ENCODE measurements at regions not wholly inside any gene's neighbourhood (a gene's known extent, or its start where the extent isn't known, plus 50 kb on each side); places are given as distances from the start of the nearest gene placed in this dataset.

DNA sequence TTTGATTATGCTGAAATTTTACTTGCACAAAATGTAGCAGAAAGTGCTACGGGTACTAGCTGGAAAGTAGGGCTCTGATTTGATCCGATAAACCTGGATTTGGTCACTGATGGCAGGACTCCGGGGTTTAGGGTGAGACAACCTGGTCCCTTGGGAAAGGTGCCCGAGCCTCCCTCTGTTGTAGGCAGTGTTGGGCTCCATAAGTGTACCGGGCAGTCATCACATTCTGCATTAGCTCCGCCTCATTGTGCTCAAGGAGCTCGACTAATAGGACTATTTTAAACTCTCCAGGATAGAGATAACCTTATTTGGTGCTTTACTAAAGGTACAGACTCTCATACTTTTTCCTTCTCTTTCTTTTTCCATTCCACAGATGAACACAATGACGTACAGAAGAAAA, 117.6 kb downstream of the UTRN start (continued):
- TF ChIP-seq RBBP5 (IDR thresholded peaks at IDR 0.05; ENCODE audit: borderline replicate concordance, low read depth, low read length) (no peak), SIX5 (IDR thresholded peaks at IDR 0.05; ENCODE audit: low read depth, low read length) (no peak), CREB1 (IDR thresholded peaks at IDR 0.05) (no peak), MAFK (IDR thresholded peaks at IDR 0.05; ENCODE audit: low read depth, low read length) (no peak), TCF12 (IDR thresholded peaks at IDR 0.05; ENCODE audit: low read depth, low read length) (no peak)
- TF ChIP-seq, protein P1, sequence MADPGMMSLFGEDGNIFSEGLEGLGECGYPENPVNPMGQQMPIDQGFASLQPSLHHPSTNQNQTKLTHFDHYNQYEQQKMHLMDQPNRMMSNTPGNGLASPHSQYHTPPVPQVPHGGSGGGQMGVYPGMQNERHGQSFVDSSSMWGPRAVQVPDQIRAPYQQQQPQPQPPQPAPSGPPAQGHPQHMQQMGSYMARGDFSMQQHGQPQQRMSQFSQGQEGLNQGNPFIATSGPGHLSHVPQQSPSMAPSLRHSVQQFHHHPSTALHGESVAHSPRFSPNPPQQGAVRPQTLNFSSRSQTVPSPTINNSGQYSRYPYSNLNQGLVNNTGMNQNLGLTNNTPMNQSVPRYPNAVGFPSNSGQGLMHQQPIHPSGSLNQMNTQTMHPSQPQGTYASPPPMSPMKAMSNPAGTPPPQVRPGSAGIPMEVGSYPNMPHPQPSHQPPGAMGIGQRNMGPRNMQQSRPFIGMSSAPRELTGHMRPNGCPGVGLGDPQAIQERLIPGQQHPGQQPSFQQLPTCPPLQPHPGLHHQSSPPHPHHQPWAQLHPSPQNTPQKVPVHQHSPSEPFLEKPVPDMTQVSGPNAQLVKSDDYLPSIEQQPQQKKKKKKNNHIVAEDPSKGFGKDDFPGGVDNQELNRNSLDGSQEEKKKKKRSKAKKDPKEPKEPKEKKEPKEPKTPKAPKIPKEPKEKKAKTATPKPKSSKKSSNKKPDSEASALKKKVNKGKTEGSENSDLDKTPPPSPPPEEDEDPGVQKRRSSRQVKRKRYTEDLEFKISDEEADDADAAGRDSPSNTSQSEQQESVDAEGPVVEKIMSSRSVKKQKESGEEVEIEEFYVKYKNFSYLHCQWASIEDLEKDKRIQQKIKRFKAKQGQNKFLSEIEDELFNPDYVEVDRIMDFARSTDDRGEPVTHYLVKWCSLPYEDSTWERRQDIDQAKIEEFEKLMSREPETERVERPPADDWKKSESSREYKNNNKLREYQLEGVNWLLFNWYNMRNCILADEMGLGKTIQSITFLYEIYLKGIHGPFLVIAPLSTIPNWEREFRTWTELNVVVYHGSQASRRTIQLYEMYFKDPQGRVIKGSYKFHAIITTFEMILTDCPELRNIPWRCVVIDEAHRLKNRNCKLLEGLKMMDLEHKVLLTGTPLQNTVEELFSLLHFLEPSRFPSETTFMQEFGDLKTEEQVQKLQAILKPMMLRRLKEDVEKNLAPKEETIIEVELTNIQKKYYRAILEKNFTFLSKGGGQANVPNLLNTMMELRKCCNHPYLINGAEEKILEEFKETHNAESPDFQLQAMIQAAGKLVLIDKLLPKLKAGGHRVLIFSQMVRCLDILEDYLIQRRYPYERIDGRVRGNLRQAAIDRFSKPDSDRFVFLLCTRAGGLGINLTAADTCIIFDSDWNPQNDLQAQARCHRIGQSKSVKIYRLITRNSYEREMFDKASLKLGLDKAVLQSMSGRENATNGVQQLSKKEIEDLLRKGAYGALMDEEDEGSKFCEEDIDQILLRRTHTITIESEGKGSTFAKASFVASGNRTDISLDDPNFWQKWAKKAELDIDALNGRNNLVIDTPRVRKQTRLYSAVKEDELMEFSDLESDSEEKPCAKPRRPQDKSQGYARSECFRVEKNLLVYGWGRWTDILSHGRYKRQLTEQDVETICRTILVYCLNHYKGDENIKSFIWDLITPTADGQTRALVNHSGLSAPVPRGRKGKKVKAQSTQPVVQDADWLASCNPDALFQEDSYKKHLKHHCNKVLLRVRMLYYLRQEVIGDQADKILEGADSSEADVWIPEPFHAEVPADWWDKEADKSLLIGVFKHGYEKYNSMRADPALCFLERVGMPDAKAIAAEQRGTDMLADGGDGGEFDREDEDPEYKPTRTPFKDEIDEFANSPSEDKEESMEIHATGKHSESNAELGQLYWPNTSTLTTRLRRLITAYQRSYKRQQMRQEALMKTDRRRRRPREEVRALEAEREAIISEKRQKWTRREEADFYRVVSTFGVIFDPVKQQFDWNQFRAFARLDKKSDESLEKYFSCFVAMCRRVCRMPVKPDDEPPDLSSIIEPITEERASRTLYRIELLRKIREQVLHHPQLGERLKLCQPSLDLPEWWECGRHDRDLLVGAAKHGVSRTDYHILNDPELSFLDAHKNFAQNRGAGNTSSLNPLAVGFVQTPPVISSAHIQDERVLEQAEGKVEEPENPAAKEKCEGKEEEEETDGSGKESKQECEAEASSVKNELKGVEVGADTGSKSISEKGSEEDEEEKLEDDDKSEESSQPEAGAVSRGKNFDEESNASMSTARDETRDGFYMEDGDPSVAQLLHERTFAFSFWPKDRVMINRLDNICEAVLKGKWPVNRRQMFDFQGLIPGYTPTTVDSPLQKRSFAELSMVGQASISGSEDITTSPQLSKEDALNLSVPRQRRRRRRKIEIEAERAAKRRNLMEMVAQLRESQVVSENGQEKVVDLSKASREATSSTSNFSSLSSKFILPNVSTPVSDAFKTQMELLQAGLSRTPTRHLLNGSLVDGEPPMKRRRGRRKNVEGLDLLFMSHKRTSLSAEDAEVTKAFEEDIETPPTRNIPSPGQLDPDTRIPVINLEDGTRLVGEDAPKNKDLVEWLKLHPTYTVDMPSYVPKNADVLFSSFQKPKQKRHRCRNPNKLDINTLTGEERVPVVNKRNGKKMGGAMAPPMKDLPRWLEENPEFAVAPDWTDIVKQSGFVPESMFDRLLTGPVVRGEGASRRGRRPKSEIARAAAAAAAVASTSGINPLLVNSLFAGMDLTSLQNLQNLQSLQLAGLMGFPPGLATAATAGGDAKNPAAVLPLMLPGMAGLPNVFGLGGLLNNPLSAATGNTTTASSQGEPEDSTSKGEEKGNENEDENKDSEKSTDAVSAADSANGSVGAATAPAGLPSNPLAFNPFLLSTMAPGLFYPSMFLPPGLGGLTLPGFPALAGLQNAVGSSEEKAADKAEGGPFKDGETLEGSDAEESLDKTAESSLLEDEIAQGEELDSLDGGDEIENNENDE (IDR thresholded peaks at IDR 0.05; ENCODE audit: insufficient replicate concordance, low read length) = no peak

Data from H1 (cell line).